HCEC 1CT (cell line): ENCODE measurements at regions not wholly inside any gene's neighbourhood (a gene's known extent, or its start where the extent isn't known, plus 50 kb on each side); places are given as distances from the start of the nearest gene placed in this dataset.

ENCODE experiments used
- DNase-seq: peaks from one replicate; pipeline ENCODE4 v3.0.0-alpha.2; 2017

DNA sequence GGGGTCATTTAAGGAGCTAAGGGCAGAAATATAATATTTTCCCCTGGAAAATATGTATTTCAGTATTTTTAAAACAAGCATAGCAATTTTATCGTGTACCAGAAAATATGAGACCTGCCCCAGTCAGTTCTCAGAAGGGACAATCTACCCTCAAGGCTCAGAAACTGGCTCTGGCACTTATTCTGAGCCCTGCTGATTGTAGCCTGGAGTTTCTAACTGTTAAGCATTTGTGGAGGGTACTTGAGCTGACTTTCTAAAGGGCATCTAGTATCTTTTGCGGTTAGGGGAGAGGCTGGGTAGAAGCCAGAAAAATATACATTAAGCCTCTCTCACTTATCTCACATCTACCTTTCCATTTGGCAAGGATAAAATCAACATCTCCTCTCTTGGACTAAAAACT, 71.3 kb upstream of the FSHB start:
- no peak for DNase-seq

DNA sequence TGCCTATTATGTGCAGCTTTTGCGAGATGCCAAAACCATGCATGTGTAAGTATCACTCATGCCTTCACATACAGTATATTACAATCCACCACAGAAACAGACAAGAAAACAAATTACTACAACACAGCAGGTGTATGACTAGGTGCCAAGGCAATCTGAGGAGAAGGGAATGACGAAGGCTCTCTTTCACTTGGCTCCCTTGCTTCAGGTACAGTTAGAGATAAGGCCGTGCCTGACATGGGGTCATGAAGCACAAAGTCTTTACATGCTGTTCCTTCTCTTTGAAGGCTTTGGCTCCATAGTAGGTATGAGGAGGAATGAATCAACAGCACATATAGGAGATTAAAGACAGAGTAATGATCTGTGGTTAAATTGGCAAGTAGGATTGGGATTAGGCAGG, 65.2 kb upstream of the FSHB start:
- no peak for DNase-seq

DNA sequence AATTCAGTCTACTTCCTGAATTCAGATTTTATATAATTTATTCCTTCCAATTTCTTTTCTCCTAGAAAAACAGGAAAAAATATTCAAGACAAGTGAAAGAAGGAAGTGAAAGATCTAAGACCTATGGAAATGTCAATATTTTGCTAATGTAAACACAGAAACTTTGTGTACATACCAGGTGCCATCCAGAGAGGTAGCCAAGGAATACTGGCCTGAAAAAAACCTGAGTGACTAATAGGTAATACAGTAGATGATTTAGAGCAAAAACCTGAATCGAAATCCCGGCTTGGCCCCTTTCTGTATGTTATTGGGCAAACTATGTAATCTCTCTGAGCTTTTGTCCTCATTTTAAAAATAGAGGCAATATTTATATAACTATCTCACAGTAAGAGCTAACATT, 59.2 kb upstream of the FSHB start:
- DNase-seq = no peak

DNA sequence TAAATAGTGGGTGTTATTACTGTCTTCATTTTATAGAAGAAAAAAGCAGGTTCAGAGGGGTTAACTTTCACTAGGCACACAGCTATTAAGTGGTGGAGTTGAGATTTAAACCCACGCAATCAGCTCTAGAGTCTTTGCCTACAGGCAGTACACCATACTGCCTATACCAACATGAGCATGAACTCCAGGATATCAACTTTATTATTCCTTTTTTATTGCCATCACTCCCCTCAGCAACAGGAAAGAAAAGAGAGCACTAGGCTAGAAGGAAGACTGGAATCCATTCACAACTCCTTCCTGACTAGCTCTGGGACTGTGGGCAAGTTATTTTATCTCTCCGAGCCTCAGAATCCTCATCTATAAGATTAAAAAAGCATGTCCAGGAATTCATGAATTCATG, 58.7 kb upstream of the FSHB start:
- DNase-seq = no peak

DNA sequence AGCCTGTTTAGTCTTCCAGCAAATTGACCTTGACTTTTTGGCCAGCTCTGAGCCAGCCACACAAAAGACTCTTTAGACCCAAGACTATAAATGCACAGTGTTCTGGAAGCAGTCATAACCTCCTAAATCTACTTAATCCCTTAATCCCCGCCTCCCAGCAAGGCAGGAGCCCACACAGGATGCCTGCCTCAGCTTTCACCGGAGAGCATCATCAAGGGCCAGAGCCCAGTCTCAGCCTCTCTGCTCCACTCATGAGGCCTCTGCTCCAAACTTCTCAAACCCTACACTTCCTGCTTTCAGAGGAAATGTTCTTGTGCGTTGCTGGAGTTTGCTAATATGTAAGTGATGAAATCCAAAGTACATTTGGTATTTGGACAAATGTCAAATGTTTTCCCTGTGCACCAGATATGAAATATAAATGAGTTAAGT, 57.9 kb upstream of the FSHB start:
- DNase-seq = no peak

DNA sequence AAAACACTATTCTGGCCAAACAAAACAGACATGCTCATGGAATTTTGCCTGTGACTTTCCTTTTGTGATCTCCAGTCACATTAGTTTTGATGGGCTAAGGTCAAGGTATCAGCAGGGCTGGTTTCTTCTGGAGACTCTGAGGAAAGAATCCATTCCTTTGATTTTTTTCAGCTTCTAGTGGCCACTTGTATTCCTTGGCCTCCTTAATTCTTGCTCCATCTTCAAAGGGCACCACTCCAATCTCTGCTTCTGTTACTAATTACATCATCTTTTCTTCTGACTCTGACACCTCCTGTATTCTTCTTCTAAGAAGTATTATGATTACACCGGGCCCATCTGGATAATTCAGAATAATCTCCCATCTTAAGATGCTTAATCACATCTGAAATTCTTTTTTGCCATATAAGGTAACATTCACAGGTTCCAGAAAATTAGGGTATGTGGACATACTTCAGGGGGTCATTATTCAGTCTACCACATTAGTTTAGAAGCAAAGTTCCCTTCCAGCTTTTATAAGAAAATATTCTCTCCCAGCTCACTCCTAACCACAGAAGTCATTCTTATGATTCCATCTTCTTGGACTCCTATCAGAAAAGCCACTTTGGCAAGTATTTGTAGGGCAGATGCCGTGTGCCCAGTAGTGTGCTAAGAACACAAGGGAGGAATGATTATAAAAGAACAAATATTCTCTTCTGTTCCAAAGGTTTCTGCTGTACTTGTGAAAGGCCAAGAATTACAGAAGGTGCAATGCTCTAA, 56.4 kb upstream of the FSHB start:
- no peak for DNase-seq
